SK-N-MC (cell line): ENCODE measurements at regions not wholly inside any gene's neighbourhood (a gene's known extent, or its start where the extent isn't known, plus 50 kb on each side); places are given as distances from the start of the nearest gene placed in this dataset.

Experiments
- EZH2 ChIP-seq: fragments of 200-600 bp; sonication (generic); IDR thresholded peaks from one replicate; pipeline ENCODE4 v1.6.1; 2017; ENCODE audit warnings: antibody characterized with exemption
- FOXP2 ChIP-seq: optimal IDR thresholded peaks from 2 replicates; pipeline ENCODE3; 2011; ENCODE audit warnings: mild to moderate bottlenecking, moderate library complexity; ENCODE audit not compliant: insufficient read depth; ENCODE audit errors: extremely low read length, control extremely low read depth
- POLR2AphosphoS5 ChIP-seq: IDR thresholded peaks from 2 replicates; pipeline ENCODE4 v1.6.1; 2012; ENCODE audit warnings: mild to moderate bottlenecking, low read depth, low read length, borderline replicate concordance

- TF ChIP-seq POLR2AphosphoS5: no peak
- no peak for TF ChIP-seq EZH2
- no peak for TF ChIP-seq FOXP2
Measured at GRCh38 chr15:35933531-35933930, 387.6 kb upstream of the DPH6 start.
